ENCODE measurements at regions not wholly inside any gene's neighbourhood (a gene's known extent, or its start where the extent isn't known, plus 50 kb on each side); places are given as distances from the start of the nearest gene placed in this dataset.

- DNase-seq (ENCODE audit: low read depth) = peak; percentile 1
Measured at GRCh38 chr5:70585996-70586395, 170.8 kb downstream of the GTF2H2C_2 start.

Measured in stimulated activated CD8-positive, alpha-beta memory T cell treated with anti-CD3 and anti-CD28 coated beads, Interleukin-15, amount 100 ng/mL, for 24 hours (primary cell).